GM19452 (cell line): ENCODE measurements at regions not wholly inside any gene's neighbourhood (a gene's known extent, or its start where the extent isn't known, plus 50 kb on each side); places are given as distances from the start of the nearest gene placed in this dataset.
"Not testable (repeated sequence)": the region's sequence is repeated elsewhere in the genome, so short reads cannot be mapped to it uniquely, and the experiment has no call there.

Experiments
- ATAC-seq: cut with Tn5 transposase; IDR thresholded peaks from one replicate; pipeline ENCODE4 v1.9.1; 2021; ENCODE audit not compliant: unreplicated experiment

DNA sequence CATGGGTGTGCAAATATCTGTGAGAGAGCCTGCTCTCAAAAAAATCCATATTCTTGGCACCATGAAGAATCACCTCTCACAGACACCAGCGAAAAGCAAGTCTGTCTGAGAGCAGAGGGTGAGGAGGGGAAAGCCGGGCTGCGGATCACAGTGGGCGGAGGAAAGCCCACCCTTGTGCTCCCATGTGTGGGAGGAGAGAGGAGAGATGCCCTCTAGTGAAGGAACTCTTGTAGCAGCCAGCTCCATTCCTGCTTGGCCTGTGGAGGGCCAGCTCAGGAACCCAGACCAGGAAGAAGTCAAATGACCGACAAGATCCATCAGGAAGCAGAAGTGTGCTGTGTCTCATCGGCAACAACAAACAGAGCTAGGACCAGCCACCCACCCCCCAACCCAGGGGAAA is 321.7 kb upstream of the PLGLB1 start:
- ATAC-seq: not testable (repeated sequence)

DNA sequence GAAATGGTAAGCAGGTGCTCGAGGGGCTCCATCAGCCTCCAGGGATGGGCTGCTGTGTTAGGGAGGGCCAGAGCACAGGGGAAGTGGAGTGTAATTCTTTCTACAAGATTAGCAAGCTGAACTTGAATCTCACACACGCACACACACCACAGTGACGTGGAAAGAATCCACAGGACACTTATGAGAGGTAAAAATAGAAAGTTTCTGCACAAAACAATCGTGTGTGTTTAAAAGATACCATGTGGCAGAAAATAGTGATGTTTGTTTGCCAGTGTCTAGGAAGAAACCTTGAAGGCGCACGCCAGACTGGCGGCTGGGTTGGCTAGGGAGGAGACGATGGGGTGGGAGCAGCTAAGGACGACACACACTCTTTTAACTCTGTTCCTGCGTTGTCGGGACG is 323.6 kb upstream of the PLGLB1 start:
- not testable (repeated sequence) for ATAC-seq

DNA sequence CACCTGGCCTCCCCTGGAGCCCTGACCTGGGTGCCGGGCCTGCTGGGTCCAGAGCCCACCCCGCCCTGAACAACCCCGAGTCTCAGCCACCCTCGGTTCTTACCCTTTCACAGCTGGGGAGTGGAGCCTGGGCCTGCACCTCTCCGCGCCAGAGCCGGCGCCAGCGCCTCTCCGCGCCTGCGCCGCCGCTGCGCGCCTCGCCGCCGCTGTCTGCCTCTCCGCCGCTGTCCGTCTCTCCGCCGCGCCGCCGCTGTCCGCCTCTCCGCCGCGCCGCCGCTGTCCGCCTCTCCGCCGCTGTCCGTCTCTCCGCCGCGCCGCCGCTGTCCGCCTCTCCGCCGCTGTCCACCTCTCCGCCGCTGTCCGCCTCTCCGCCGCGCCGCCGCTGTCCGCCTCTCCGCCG is 326.9 kb upstream of the PLGLB1 start:
- not testable (repeated sequence) for ATAC-seq

DNA sequence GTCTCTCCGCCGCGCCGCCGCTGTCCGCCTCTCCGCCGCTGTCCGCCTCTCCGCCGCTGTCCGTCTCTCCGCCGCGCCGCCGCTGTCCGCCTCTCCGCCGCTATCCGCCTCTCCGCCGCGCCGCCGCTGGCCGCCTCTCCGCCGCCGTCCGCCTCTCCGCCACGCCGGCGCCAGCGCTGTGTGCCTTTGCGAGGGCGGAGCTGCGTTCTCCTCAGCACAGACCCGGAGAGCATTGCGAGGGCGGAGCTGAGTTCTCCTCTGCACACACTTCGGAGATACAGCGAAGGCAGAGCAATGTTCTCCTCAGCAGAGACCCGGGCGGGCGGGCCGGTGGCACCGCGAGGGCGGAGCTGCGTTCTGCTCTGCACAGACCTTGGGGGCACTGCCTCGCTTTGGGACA is 327.4 kb upstream of the PLGLB1 start:
- not testable (repeated sequence) for ATAC-seq

DNA sequence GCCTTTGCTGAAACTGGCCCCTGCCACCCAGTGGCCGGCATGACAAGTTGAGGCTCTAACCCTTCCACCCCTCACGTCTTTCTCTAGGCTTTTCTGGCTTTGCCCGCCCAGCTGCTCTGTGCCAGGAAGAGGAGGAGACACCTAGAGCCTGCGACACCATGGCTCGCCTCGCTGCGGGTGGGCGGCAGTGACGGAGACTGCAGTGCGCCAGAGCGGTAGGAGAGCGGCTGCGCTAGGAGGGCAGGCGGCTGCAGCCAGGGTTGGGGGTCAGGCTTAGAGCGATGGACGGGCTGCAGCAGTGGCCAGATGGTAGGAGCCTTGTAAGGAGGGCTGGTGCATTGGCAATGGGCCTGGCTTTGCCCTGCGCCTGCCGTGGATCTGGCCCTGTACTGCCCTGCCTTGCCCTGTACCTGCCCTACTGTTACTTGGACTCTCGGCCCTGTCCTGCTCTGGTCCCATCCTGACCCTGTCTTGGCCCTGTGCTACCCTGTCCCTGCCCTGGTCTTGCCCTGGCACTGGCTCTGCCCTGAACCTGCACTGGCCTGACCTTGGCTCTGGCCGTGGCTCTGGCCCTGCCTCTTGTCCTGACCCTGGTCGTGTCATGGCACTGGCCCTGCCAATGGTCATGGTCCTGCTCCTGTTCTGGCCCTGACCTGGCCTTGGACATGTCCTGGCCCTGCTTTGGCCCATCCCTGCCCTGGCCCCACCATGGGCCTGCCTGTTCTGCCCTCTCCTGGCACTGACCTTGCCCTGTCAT is 330.7 kb upstream of the PLGLB1 start:
- ATAC-seq: not testable (repeated sequence)

DNA sequence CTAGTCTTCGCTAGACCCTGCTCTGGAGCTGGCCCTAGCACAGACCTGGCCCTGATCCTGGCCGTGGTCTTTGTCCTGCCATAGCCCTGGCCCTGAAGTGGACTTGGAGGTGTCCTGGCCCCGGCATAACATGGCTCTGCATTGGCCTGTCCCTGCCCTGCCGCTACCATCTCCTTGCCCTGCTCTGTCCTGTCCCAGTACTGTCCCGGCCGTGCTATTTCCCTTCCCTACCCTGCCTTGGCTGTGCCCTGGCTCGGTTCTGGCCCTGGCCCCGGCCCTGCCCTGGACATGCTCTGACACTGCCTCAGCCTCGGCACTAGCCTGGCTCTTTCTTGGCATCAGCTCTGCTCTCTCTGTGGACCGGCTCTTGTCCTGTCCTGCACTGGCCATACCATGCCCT is 331.8 kb upstream of the PLGLB1 start:
- ATAC-seq: not testable (repeated sequence)

DNA sequence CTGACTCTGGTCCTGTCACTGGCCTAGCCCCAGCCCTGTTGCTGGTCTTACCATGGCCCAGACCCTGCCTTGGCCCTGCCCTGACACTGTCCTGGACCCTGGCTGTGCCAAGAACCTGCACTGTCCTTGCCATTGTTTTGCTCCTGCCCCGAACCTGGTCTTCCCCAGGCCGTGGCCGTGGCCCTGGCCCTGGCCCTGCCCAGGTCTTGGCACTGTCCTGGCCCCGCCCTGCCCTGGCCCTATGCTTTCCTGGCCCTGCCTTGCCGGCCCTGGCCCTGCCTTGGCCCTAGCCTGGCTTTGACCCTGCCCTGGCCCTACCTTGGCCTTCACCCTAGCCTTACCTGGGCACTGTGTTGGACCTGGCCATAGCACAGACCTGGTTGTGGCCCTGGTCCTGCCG is 332.5 kb upstream of the PLGLB1 start:
- not testable (repeated sequence) for ATAC-seq

DNA sequence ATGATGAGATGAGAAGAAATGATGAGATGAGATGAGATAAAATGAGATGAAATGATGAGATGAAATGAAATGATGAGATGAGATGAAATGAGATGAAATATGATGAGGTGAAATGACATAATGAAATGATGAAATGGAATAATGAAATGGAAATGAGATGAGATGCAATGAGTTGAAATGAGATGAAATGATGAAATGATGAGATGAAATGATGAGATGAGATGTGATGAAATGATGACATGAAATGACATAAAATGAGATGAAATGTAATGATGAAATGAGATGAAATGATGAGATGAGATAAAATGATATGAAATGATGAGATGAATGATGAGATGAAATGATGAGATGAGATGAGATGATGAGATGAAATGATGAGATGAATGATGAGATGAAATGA is 338.6 kb upstream of the PLGLB1 start:
- ATAC-seq: not testable (repeated sequence)

DNA sequence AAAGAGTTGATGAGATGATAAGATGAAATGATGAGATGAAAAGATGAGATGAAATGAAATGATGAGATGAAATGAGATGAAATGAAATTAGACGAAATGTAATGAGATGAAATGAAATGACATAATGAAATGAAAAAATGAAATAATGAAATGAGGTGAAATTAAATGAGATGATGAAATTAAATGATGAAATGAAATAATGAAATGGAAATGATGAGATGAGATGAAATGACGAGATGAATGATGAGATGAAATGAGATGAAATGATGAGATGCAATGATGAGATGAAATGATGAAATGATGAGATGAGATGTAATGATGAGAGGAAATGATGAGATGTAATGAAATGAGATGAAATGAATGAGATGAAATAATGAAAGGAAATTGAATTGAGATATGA is 339.3 kb upstream of the PLGLB1 start:
- not testable (repeated sequence) for ATAC-seq

DNA sequence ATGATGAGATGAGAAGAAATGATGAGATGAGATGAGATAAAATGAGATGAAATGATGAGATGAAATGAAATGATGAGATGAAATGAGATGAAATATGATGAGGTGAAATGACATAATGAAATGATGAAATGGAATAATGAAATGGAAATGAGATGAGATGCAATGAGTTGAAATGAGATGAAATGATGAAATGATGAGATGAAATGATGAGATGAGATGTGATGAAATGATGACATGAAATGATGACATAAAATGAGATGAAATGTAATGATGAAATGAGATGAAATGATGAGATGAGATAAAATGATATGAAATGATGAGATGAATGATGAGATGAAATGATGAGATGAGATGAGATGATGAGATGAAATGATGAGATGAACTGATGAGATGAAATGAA is 340.2 kb upstream of the PLGLB1 start:
- not testable (repeated sequence) for ATAC-seq

DNA sequence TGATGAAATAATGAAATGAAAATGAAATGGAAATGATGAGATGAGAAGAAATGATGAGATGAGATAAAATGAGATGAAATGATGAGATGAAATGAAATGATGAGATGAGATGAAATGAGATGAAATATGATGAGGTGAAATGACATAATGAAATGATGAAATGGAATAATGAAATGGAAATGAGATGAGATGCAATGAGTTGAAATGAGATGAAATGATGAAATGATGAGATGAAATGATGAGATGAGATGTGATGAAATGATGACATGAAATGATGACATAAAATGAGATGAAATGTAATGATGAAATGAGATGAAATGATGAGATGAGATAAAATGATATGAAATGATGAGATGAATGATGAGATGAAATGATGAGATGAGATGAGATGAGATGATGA is 342.7 kb upstream of the PLGLB1 start:
- not testable (repeated sequence) for ATAC-seq

DNA sequence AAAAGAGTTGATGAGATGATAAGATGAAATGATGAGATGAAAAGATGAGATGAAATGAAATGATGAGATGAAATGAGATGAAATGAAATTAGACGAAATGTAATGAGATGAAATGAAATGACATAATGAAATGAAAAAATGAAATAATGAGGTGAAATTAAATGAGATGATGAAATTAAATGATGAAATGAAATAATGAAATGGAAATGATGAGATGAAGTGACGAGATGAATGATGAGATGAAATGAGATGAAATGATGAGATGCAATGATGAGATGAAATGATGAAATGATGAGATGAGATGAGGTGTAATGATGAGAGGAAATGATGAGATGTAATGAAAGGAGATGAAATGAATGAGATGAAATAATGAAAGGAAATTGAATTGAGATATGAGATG is 343.4 kb upstream of the PLGLB1 start:
- ATAC-seq: not testable (repeated sequence)

DNA sequence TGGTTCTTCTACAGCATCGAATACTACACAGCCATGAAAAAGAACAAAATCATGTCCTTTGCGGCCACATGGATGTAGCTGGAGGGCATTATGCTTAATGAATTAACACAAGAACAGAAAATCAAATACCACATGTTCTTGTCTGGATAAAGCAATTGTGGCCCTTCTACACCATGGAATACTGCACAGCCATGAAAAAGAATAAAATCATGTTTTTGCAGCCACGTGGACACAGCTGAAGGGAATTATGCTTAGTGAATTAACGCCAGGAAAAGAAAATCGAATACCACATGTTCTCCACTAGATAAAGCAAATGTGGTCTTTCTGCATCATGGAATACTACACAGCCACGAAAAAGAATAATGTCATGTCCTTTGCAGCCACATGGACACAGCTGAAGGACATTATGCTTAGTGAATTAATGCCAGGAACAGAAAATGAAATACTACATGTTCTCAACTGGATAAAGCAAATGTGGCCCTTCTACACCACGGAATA is 361.8 kb upstream of the PLGLB2 start:
- ATAC-seq: not testable (repeated sequence)

DNA sequence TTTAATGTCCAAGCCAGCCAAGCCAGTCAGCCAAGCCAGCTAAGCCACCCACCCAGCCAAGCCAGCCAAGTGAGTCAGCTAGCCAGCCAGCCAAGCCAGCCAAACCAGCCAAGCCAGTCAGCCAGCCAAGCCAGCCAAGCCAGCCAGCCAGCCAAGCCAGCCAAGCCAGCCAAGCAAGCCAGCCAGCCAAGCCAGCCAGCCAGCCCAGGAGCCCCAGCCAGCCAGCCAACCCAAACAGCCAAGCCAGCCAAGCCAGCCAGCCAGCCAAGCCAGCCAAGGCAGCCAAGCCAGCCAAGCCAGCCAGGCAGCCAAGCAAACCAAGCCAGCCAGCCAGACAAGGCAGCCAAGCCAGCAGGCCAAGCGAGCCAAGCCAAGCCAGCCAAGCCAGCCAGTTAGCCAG is 352.1 kb upstream of the PLGLB2 start:
- not testable (repeated sequence) for ATAC-seq

DNA sequence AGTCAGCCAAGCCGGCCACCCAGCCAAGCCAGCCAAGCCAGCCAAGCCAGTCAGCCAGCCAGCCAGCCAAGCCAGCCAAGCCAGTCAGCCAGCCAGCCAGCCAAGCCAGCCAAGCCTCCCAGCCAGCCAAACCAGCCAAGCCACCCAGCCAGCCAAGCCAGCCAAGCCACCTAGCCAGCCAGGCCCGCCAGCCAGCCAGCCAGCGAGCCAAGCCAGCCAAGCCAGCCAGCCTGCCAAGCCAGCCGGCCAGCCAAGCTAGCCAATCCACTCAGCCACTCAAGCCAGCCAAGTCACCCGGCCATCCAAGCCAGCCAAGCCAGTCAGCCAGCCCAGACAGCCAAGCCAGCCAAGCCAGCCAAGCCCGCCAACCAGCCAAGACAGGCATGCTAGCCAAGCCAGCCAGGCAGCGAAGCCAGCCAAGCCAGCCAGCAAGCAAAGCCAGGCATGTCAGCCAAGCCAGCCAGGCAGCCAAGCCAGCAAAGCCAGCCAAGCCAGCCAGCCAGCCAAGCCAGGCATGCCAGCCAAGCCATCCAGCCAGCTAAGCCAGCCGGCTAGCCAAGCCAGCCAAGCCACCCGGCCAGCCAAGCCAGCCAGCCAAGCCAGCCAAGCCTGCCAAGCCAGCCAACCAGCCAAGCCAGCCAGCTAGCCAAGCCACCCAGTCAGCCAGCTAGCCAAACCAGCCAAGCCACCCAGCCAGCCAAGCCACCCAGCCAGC is 351.2 kb upstream of the PLGLB2 start:
- not testable (repeated sequence) for ATAC-seq

DNA sequence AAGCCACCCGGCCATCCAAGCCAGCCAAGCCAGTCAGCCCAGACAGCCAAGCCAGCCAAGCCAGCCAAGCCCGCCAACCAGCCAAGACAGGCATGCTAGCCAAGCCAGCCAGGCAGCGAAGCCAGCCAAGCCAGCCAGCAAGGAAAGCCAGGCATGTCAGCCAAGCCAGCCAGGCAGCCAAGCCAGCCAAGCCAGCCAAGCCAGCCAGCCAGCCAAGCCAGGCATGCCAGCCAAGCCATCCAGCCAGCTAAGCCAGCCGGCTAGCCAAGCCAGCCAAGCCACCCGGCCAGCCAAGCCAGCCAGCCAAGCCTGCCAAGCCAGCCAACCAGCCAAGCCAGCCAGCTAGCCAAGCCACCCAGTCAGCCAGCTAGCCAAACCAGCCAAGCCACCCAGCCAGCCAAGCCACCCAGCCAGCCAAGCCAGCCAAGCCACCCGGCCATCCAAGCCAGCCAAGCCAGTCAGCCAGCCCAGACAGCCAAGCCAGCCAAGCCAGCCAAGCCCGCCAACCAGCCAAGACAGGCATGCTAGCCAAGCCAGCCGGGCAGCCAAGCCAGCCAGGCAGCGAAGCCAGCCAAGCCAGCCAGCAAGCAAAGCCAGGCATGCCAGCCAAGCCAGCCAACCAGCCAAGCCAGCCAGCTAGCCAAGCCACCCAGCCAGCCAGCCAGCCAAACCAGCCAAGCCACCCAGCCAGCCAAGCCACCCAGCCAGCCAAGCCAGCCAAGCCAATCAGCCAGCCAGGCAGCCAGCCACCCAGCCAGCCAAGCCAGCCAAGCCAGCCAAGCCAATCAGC is 350.4 kb upstream of the PLGLB2 start:
- ATAC-seq: not testable (repeated sequence)

DNA sequence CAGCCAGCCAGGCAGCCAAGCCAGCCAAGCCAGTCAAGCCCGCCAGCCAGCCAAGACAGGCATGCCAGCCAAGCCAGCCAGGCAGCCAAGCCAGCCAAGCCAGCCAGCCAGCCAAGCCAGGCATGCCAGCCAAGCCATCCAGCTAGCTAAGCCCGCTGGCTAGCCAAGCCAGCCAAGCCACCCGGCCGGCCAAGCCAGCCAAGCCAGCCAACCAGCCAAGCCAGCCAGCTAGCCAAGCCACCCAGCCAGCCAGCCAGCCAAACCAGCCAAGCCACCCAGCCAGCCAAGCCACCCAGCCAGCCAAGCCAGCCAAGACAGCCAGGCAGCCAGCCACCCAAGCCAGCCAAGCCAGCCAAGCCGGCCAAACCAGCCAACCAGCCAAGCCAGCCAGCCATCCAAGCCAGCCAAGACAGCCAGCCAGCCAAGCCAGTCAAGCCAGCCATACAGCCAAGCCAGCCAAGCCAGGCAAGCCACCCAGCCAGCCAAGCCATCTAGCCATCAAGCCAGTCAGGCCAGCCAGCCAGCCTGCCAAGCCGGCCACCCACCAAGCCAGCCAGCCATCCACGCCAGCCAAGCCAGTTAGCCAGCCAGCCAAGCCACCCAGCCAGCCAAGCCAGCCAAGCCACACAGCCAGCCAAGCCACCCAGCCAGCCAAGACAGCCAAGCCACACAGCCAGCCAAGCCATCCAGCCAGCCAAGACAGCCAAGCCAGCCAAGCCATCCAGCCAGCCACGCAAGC is 349.2 kb upstream of the PLGLB2 start:
- not testable (repeated sequence) for ATAC-seq

DNA sequence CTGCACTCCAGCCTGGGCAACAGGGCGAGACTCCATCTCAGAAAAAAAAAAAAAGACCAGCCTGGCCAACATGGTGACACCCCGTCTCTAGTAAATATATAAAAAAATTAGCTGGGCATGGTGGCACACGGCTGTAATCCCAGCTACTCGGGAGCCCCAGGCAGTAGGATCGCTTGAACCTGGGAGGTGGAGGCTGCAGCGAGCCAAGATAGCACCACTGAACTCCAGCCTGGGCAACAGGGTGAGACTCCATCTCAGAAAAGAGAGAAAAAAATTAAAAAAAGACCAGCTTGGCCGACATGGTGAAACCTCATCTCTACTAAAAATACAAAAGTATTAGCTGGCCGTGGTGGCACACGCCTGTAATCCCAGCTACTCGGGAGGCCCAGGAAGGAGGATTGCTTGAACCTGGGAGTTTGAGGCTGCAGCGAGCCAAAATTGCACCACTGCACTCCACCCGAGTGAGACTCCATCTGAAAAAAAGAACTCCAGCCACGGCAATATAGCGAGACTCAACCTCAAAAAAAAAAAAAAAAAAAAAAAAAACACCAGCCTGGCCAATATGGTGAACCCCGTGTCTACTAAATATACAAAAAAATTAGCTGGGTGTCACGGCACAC is 346.1 kb upstream of the PLGLB2 start:
- ATAC-seq: no peak

DNA sequence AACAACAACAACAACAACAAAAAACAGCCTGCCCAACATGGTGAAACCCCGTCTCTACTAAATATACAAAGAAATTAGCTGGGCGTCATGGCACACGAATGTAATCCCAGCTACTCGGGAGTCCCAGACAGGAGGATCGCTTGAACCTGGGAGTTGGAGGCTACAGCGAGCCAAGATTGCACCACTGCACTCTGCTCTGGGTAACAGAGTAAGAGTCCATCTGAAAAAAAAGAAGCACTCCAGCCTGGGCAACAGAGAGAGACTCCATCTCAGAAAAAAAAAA is 344.1 kb upstream of the PLGLB2 start:
- no peak for ATAC-seq

DNA sequence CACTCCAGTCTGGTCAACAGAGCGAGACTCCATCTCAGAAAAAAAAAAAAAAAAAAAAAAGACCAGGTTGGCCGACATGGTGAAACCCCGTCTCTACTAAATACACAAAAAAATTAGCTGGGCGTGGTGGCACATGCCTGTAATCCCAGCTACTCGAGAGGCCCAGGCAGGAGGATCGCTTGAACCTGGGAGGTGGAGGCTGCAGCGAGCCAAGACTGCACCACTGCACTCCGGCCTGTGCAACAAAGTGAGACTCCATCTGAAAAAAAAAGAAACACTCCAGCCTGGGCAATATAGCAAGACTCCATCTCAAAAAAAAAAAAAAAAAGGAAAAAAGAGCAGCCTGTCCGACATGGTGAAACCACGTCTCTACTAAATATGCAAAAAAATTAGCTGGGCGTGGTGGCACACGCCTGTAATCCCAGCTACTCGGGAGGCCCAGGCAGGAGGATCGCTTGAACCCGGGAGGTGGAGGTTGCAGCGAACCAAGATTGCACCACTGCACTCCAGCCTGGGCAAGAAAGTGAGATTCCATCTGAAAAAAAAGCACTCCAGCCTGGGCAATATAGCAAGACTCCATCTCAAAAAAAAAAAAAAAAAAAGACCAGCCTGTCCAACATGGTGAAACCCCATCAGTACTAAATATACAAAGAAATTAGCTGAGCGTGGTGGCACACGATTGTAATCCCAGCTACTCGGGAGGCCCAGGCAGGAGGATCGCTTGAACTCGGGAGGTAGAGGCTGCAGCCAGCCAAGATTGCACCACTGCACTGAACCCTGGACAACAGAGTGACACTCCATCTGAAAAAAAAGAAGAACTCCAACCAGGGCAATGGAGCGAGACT is 343.3 kb upstream of the PLGLB2 start:
- ATAC-seq: not testable (repeated sequence)
